GM12864 (cell line): ENCODE measurements at regions not wholly inside any gene's neighbourhood (a gene's known extent, or its start where the extent isn't known, plus 50 kb on each side); places are given as distances from the start of the nearest gene placed in this dataset.

Source experiments
- DNase-seq: peaks from one replicate; pipeline ENCODE4 v3.0.0-alpha.2; 2011; ENCODE audit warnings: low read depth
- H3K4me3 ChIP-seq: 2 replicates; pipeline ENCODE4 v1.5.1; 2011; ENCODE audit warnings: mild to moderate bottlenecking, low read depth, low read length, control low read depth
- CTCF ChIP-seq: IDR thresholded peaks from 2 replicates; pipeline ENCODE4 v1.5.1; 2011; ENCODE audit warnings: low read depth, mild to moderate bottlenecking, moderate library complexity, low read length, control low read depth, inconsistent platforms; ENCODE audit errors: missing control alignments

GRCh38 chr2:187956906-187957534 is 334.7 kb upstream of the GULP1 start:
- DNase-seq, result no peak
- no peak for TF ChIP-seq CTCF

GRCh38 chr2:187959821-187960220 is 331.9 kb upstream of the GULP1 start:
- no peak for TF ChIP-seq CTCF
- DNase-seq, result no peak
- H3K4me3 ChIP-seq, result no peak overlapping the region

More at GRCh38 chr2:187956906-187957534, 334.7 kb upstream of the GULP1 start:
- no peak overlapping the region for H3K4me3 ChIP-seq

GRCh38 chr2:187962538-187962937 is 329.1 kb upstream of the GULP1 start:
- TF ChIP-seq CTCF, result no peak
- DNase-seq, result no peak

GRCh38 chr2:187964746-187965145 is 326.9 kb upstream of the GULP1 start:
- no peak for DNase-seq
- no peak overlapping the region for H3K4me3 ChIP-seq
- TF ChIP-seq CTCF, result no peak

More at GRCh38 chr2:187962538-187962937, 329.1 kb upstream of the GULP1 start:
- H3K4me3 ChIP-seq, result no peak overlapping the region

- TF ChIP-seq CTCF, result no peak
- DNase-seq, result no peak
- H3K4me3 ChIP-seq, result no peak overlapping the region
Observed at GRCh38 chr2:187966924-187967323, 324.8 kb upstream of the GULP1 start.

- TF ChIP-seq CTCF, result no peak
- no peak for DNase-seq
- no peak overlapping the region for H3K4me3 ChIP-seq
Observed at GRCh38 chr2:187971893-187972292, 319.8 kb upstream of the GULP1 start.
